Fibroblast of peridontal ligament (primary cell): ENCODE measurements at regions not wholly inside any gene's neighbourhood (a gene's known extent, or its start where the extent isn't known, plus 50 kb on each side); places are given as distances from the start of the nearest gene placed in this dataset.
"Not testable (repeated sequence)": the region's sequence is repeated elsewhere in the genome, so short reads cannot be mapped to it uniquely, and the experiment has no call there.

Experiments used
- DNase-seq: peaks from one replicate; pipeline ENCODE4 v3.0.0-alpha.2; 2010; ENCODE audit errors: extremely low read depth

DNA sequence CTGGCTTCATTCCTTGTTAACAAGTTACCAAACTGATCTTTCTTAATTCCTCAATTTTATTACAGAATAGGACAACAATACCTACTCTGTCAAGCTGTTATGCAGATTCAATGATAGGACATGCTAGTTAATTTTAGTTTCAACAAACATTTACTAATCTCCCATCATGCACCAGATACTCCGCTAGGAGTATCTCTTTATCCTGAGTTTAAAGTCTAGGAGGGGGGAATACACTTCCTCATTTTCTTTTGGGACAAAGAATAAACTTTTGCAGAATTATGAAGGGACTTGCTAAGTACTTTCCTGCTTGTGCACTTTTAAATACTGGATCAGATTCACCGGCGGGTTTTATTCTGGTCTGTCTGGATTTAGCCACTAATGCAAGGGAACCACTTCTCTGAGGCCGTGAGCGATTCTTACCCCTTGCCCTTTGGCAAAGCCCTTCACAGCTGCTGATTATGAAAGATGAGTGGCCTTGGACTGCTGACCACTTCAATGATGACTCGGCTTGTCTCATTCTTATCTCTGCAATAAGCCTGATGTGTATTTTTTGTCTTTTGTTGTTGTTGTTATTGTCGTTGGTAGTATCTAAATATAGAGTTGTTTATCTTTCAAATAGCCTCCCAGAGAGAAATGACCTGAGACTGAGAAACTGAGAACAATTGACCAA is 73.9 kb downstream of the RMI1 start:
- DNase-seq: no peak

DNA sequence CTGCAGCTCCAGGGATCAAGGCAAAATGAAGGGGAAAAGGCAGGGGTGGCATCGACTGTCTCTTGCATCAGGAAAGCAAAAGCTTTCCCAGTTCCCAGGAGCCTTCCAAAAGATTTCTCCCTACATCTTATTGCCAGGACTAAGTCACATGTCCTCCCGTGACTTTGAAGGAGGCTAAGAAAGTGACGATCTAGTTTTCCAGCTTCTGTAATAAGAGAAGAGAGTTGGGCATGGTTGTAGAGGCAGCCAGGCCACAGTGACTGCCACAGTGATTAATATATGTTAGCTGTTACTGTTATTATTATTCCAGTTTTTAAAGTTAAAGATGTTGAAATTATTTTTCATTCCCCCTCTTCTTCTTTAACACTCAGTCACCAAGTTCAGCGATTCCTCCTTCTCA is 77.1 kb downstream of the RMI1 start:
- no peak for DNase-seq

DNA sequence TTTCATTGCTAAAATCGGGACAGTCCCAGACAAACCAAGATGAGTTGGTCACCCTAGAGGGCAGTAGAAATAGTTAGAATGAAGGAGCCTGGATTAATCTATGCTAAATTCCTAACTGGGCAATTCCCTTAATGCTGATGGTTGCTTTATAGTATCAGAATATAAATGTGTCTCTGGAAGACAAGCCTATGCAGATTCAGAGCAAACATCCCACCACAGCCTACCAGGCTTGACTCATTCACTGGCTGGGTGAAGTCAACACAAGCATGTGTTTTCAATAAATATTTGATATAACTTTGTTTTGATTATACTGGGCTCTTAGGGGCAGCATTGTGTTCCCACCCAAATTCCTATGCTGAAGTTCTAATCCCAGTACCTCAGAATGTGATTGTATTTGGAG is 79.3 kb downstream of the RMI1 start:
- no peak for DNase-seq

DNA sequence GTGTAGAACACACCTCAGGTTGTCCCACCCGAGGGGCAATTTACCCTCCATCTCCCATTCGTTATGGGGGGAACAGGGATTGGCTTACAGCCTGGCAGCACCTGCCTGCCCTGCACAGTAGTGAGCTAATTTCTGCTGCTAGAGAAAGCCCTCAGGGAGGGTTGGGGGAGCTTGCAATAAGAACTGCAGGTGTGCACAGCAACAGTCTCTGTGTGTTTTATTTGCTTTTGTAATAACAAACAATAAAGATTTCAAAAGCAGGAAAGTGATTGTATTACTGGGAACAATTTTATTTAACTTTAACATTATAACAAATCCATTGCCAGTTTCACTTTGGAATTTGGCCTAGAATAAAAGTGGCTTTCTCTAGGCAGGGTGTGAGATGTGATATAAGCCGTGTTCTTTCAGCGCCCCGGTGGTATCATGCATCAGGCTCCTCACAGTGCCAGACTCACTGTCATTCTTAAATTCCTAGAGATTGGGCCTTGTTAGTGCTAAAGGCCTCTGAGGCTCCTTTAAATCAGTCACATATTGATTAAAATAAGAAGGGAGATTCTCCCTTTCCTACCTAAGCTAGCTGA is 81.1 kb downstream of the RMI1 start:
- DNase-seq: no peak

DNA sequence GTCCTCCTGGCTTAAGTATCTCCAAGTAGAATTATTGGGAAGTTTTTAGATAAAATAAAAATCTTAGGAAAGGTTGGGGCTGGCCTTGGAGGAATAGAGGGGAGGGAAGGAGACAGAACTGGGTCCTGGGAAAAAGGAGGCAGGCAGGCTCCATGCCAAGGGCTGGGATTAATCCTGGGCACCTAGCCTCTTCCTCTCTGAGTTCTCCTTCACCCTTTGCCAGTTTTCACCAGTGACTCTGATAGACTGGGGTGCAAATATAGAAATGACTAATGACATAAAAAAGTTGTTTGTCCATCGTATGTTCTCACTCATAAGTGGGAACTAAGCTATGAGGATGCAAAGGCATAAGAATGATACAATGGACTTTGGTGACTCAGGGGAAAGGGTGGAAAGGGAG is 81.9 kb downstream of the RMI1 start:
- DNase-seq: no peak

DNA sequence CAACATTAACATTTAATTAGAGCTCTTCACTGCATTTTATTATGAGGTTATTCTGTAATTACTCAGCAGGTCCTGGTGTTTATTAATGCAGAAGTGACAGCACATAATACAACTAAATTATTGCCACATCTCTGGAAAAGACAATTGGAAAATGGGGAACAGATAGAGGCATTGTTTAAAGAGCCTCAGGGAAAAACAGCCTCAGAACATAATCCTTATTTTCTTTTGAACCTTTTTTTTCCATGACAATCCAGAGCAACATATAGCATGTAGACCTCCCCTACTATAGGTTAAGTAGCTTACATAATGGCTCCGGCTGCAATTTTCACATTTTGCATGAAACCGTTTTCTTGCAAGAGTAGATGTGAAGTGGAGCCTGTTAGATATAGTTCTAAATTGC is 87.2 kb downstream of the RMI1 start:
- no peak for DNase-seq

DNA sequence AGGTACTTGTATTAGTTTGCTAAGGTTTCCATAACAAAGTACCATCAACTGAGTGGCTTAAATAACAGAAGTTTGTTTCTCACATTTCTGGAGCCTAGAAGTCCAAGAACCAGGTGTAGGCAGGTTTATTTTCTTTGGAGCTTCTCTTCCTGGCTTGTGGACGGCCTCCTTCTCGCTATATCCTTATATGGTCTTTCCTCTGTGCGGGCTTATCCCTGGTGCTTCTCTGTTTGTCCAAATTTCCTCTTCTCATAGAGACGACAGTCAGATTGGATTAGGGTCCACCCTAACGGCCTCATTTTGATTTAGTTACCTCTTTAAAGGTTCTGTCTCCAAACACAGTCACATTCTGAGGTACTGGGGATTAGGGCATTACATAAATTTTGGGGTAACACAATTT is 88.3 kb downstream of the RMI1 start:
- DNase-seq: no peak

DNA sequence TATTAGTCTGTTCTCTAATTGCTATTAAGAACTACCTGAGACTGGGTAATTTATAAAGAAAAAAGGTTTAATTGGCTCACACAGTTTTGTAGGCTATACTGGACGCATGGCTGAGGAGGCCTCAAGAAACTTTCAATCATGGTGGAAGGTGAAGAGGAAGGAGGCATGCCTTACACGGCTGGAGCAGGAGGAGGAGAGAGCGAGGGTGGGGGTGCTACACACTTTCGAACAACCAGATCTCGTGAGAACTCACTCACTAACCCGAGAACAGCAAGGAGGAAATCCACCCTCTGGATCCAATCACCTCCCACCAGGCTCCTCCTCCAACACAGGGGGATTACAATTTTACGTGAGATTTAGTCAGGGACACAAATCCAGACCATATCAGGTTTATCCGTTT is 90.0 kb downstream of the RMI1 start:
- no peak for DNase-seq

DNA sequence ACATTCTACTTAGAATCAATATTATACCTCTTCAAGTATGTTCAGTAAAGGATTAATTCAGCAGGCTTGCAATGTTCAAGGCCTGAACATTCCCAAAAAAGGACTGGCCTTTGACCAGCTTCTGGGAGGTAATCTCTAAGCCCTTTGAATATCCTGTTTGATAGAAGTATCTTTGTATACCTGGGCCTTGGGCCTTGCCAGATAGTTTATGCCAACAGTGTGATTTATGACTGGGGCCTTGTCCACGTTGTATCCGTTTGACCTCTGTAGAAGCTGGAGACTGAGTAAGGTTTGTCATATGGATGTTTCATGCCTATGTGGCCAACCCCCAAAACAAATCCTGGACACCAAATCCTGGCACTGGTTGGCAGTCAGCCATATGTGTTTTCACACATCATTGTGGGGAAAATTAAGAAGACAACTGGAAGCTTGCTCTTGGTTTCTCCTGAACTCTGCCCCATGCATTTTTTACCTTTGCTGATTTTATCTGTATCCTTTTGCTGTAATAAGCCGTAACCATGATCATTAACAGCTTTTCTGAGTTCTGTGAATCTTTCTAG is 92.1 kb downstream of the RMI1 start:
- DNase-seq: no peak

DNA sequence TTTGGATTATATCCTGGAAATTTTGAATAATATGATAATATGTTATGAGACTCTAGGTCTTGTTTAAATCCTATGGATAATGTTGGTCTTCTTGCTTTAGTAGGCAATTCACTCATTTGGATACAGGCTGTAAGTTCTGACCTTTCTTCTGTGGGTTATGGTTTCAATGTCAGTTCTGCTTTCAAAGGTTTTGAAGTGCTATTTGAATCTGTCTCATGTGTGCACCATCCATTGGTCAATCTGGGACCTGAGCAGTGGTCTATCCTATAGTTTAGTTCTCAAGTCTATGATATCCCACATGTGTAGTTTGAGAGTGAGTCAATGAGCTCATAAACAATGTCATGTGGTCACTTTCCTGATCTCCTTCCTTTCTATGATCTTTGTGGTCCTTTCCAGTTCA is 94.4 kb downstream of the RMI1 start:
- DNase-seq: no peak

DNA sequence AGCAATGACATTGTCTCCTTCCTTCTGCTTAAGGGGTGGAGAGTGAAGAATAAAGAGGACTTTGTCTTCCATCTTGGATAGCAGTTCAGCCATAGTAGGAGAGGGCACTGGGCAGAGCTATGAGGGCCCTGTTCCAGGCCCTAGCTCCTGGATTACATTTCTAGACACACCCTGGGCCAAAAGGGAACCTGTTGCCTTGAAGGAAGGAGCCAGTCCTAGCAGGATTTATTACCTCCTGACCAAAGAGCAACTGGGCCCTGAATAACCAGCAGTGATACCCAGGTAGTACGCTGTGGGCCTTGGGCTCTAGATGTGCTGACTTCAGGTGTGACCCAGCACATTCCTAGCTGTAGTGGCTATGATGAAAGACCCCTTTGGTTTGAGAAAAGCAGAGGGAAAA is 95.8 kb downstream of the RMI1 start:
- no peak for DNase-seq

DNA sequence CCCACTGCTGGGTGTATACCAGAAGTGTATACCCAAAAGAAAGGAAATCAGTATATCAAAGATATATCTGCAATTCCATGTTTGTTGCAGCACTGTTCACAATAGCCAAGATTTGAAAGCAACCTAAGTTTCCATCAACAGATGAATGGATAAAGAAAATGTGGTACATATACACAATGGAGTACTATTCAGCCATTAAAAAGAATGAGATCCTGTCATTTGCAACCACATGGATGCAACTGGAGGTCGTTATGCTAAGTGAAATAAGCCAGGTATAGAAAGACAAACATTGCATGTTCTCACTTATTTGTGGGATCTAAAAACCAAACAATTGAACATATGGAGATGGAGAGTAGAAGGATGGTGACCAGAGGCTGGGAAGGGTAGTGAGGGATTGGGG is 97.2 kb downstream of the RMI1 start:
- not testable (repeated sequence) for DNase-seq

DNA sequence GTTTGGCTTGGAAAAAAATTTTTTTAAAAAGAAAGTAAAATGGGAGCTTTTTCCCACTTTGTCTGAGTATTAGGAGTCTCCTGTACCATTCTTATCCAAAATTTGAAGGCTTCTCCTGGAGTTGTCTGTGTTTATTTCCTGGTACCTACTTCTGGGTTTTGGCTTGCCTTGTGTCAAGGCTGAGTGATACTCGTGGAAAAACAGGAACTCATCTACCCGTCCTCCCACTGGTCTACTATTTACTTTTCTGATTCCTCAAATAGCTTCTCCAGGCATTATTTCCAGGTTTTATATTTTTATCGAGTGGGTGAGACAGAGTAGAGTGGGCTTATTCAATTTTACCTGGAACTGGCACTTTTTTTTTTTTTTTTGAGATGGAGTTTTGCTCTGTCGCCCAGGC is 99.4 kb downstream of the RMI1 start:
- no peak for DNase-seq

DNA sequence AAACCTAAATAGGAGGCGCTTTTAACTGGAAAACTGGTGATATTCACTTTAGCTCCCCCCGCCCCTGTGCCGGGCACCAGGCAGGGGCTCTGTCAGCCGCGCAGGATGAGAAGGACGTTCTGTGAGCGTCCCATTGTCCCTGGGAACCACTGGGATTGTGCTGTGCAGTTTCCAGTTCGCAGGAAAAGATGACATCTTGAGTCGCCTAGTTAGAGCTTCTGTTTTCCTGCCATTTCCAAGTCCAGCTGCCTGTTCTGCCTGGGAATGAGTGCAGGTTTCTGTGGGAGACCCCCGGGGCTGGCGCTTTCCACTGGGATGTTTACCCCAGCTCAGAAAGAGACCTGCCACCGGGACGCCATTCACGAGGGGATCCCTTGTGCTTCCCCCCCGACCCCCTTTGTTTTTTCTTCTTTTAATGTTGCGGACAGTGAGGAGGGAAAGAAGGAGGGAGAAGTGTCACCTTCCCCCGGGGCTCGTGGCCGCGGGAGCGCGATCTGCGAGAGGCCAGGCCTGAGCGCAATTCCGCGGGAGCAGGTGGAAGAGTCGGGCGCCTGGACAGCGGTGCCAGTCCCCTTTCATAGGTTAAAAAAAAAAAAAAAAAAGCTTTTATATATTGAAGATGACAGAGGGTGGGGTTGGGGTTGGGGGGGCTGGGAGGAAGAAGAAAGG is 121.5 kb downstream of the RMI1 start:
- DNase-seq: no peak

DNA sequence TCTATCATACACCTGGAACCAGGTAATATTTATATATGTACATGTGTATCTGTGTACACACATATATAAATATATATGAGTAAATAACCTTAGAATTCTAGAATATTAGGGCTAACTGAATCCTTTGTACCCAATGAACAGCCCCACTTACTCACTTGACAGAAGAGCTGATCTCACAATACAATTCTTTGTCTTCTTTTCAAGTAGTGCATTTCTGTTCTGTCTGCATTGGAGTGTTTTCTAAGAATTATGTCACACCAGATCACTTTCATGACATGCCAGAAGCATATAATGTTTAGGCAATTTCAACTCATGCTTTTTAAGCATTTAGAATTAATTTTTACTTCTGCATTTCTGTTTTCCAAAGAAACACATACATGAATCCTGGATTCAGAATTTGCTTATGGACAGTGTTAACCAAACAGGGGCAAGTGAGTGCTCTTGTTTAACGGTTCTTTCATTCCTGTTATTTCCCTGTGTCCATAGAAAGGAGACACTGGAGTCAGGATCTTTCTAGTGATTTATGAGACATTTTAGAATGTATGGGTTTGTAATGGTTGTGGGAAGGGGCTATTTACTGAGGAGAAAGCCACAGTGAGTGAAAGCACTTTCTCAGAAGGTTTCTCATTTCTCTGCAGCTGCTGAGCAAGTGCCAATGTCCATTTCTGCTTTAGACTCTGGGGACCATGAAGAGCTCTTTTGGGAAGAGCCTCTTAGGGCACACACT is 123.2 kb downstream of the RMI1 start:
- no peak for DNase-seq

DNA sequence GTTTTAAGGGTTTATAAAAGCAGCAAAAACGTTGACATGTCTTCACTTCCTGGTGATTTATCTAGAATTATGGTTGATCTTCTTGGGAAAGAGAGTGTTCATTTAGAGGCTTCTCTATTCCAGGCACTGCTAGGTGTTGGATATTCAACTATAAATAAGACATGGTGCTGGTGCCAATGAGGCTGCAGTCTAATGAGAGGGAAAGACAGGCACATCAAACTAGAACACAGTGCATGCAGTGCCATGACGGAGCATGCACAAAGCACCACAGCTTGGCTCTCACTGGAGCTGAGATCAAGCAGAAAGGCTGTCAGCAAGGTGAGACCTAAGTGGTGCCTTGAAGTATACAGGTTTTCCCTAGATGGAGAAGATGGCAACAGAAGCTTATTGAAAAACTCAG is 126.5 kb downstream of the RMI1 start:
- no peak for DNase-seq

DNA sequence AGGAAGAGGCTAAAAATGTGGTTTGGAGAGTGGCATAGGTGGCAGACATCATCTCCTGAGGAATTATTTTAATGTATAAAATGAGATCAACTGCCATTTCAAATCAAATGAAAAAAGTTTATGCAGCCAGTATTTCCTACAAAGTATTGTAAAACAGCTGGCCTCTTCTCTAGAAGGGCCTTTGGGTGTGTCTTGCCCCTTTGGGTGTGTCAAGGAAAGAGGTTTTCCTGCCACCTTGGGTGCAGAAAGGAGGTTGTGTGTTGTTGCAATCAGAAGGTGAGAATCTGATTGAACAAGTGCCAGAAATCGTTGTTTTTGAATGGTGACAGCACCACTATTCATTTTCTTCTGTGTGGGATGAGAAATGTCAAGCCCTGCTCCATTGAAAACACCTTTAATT is 127.4 kb downstream of the RMI1 start:
- no peak for DNase-seq

DNA sequence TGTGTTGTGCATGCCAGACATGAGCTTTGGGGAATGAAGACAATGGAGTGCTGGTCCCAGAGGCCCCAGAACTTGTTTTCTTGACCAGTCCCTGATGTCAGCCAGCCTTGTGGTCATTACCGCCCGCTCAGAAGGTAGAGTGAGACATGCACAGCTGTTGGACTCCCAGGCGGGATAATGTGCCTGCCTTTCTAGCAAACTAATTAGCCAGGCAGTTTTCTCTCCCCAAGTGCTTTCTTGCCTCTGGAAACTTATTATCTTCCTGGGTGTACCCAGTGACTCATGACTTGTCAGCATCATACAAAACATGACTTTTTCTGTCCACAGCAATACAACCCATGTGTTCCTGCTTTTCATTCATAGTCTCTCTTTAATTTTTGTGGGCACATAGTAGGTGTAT is 131.1 kb downstream of the RMI1 start:
- no peak for DNase-seq

DNA sequence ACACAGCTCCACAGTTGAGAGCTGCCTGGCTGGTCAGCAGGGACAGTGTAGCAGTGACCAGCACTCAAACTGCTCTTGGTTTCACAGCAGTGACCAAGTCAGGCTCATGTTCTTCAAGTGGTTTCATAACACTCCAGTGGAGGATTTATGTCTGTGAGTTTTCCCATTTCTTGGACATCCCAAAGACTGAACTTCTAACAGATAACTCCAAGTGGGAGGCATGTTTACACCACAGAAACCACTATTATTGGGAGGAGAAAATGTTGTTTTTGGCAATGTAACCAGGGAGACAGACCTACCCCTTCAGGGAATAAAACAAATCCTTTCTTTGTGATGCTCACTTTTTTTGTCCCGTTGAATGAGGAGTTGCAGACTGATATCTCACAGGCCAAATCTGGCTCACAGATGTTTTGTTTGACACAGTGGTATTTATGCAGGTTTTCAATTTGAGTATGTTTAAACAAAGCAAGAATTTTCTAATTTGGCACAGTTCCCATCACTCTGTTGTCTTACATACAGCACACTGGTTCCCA is 141.5 kb downstream of the RMI1 start:
- DNase-seq: peak; percentile 56

DNA sequence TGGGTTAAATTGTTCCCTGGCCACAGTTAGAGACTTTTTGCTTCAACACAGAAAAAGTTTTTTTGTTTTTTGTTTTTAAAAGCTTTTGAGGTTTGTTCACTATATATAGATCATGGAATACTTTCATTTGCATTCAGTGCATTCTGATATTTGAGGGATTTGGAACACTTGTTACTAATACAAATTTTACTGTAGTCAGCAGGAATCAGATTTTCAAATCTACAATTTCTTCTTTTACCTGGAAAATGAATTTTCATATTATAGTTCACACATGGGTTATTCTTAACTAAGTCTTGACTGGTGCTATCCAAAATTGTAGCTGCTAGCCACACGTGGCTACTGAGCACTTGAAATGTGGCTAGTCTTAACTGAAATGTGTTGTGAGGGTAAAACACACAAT is 142.0 kb downstream of the RMI1 start:
- no peak for DNase-seq

DNA sequence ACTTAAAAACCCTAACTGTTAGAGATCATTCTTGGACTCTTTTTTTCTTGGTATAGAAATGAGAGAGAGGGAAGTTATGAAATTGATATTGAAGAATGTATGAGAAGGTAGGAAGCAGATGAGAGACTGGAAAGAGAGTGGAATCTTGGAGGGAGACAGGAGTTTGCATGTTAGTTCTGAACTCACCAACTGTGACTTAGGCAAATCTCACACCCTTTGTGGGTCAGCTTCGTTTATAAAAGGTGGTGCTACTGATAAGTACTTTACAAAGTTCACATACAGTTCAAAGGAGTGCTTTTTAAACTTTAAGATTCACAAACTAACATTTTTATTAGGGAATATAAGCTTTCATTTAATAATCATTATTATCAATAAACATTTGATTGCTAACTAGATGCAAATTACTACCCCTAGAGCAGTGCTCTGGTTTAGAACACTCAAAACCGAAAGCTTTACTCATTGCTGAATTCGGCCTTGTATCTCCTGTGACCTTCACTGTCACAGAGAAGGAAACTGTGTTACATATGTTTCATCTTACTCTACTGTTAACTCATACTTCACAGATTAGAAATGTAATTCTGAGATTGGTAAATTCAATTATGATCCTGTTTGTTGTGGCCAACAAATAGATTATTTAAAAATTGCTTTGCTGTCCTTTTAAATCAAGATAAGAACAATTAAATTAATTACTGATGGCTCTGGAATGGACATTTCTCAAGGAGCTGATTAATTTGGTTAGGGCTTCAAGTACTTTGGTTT is 143.2 kb downstream of the RMI1 start:
- DNase-seq: no peak

DNA sequence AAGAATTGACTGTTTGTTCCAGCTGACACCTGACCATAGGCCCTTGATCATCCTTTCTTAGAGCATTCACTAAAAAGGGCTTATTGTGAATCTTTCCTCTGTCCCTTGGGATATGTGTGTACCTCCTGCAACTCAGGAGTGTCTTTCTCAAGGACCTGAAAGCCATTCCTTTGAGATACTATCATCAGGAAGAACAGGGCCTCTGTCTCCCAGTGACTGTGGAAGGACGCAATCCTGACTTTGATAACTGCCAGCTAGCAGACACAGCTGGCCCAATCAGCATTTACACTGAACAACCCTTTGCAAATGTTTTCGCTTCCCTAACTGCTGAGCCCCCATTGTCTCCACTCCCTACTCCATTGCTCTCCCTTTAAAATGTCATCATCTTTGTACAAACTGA is 144.4 kb downstream of the RMI1 start:
- no peak for DNase-seq
